HL-60/S4 (cell line): ENCODE measurements at regions not wholly inside any gene's neighbourhood (a gene's known extent, or its start where the extent isn't known, plus 50 kb on each side); places are given as distances from the start of the nearest gene placed in this dataset.
"Not testable (repeated sequence)": the region's sequence is repeated elsewhere in the genome, so short reads cannot be mapped to it uniquely, and the experiment has no call there.

ENCODE experiments used
- in situ Hi-C: fragments of 300-500 bp; cut with MboI; formaldehyde crosslinking; loops from 2 replicates; pipeline ENCODE4 v1.14.3; 2022; ENCODE audit warnings: low sequenced_read_pairs

DNA sequence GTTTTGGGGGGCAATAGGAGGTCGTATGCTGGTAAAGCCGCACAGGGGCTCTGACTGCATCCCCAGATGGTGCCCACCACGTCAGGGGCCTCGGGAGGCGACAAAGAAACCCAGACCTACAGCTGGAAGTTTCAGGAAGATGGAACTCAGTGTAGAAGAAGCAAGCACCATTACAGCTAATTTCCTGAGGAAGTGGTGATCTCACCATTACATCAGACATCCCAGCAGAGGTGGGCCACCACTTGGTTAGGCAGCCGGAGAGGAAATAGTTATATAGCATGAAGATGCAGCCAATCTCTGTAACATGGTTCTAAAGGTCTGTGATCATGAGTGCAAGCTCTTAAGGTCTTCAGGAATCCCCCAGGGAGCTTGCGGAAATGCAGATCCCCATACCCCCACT is 127.3 kb upstream of the PCBD1 start:
- in situ Hi-C loops, result no loop called here

GRCh38 chr10:71020061-71020460 is 131.7 kb upstream of the PCBD1 start:
- in situ Hi-C loops, result not testable (repeated sequence)

- in situ Hi-C loops, result no loop called here
Observed at GRCh38 chr10:71021402-71021801, 133.0 kb upstream of the PCBD1 start.

GRCh38 chr10:71023704-71024283 is 135.4 kb upstream of the PCBD1 start:
- in situ Hi-C loops, result no loop called here

DNA sequence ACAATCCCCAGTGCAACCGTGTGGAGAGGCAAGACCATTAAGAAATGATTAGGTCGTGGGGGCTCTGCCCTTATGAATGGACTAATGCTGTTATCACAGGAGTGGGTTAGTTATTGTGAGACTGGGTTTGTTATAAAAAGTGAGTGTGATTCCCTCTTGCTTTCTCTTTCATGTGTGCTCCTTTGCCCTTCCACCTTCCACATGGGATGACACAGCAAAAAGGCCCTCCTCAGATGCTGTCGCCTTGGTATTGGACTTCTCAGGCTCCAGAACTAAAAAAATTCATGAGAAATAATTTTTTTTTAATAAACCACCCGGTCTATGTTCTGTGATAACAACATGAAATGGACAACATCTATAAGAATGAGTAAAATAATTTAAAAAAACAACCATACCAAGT is 136.1 kb upstream of the PCBD1 start:
- in situ Hi-C loops, result no loop called here

GRCh38 chr10:71025535-71025934 is 137.2 kb upstream of the PCBD1 start:
- in situ Hi-C loops, result no loop called here

GRCh38 chr10:71028066-71028465 is 139.7 kb upstream of the PCBD1 start:
- in situ Hi-C loops, result no loop called here

GRCh38 chr10:71029411-71029892 is 141.1 kb upstream of the PCBD1 start:
- in situ Hi-C loops, result no loop called here

GRCh38 chr10:71029907-71030306 is 141.5 kb upstream of the PCBD1 start:
- in situ Hi-C loops, result no loop called here

- in situ Hi-C loops, result no loop called here
Observed at GRCh38 chr10:71031026-71031425, 142.7 kb upstream of the PCBD1 start.

DNA sequence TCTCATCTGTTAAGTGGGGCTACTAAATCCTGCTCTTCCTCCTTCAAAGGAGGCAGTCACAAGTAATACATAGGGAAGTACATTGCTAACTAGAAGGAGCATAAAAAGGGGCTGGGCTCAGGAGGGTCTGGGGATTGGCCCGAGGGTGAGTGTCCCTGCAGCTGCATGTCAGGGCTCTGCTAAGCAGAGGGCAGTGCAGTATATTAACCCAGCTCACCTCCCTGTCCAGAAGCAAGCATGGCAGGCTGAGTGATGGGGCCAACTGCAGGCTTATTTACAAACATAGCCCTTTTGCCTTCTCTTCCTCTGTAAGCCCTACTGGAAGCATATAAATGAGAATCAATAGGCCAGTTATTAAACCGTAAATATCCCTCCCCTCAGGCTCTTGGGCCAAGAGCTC is 143.2 kb upstream of the PCBD1 start:
- in situ Hi-C loops, result no loop called here

DNA sequence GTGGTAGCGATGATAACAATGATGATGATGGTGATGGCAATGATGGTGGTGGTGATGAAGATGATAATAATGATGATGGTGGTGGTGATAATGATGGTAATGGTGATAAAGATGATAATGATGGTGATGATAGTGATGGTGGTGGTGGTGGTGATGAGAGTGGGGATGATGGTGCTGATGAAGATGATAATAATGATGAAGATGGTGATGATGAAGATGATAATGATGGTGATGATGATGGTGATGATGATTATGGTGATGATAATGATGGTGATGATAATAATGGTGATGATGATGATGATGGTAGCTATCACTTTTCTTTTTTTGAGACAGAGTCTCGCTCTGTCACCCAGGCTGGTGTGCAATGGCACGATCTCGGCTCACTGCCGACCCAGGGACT is 144.5 kb upstream of the PCBD1 start:
- in situ Hi-C loops, result no loop called here

- in situ Hi-C loops, result no loop called here
Observed at GRCh38 chr10:71033396-71033980, 145.1 kb upstream of the PCBD1 start.

GRCh38 chr10:71035511-71036296 is 147.3 kb upstream of the PCBD1 start:
- in situ Hi-C loops, result no loop called here

DNA sequence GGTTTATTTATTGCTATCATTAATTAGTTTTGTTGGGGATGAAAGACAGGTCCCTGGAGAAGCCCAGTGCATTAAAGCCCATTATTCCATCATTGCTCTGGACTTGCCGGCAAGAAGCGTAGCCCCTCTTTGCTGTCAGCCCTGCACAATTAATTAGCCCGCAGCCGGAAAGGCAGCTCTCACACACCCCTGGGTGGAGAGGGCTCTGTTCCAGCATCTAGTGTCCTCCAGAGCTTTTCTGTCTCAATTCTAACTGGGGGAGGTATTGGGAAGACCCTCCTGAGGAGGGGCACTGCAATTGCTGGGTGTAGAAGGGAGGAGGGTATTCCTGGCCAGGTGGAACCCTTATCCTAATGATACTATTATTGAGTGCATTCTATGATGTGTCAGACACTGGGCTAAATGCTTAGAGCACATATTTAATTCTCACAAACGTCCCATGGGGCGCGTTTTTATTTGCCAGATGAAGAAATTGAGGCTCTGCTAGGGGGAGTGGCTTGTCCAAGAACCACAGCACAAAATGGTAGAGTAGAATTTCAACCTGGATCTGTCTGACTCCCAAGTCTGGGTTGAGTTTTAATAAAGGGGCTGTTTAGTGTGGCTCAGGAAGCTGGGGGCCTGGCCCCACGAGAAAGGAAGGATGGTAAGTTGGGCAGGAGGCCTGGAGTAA is 148.1 kb upstream of the PCBD1 start:
- in situ Hi-C loops, result no loop called here

- in situ Hi-C loops, result no loop called here
Observed at GRCh38 chr10:71038091-71038633, 149.8 kb upstream of the PCBD1 start.

DNA sequence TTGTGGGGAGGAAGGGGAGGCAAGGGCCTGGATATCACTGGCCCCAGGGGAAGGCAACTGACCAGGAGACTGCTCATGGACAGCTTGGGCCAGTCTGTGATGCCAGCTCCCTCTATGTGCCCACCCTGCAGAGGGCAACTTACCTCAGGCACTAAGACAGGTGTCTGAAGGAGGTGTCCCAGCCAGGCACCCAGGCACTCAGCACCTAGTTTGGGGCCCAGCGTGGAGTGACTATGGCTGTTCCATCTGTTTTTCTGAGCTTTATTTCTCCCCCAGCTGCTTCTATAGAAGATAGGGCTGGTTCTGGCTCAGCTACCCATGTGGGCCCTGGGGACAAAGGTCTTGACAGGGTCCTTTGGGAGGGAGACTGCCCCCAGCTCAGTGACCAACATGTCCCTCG is 150.6 kb upstream of the PCBD1 start:
- in situ Hi-C loops, result no loop called here

- in situ Hi-C loops, result no loop called here
Observed at GRCh38 chr10:71039551-71039950, 151.2 kb upstream of the PCBD1 start.

GRCh38 chr10:71040343-71040742 is 152.0 kb upstream of the PCBD1 start:
- in situ Hi-C loops, result no loop called here

GRCh38 chr10:71040846-71041605 is 152.7 kb upstream of the PCBD1 start:
- in situ Hi-C loops, result no loop called here

- in situ Hi-C loops, result no loop called here
Observed at GRCh38 chr10:71042216-71042615, 153.9 kb upstream of the PCBD1 start.
